ENCODE measurements at regions not wholly inside any gene's neighbourhood (a gene's known extent, or its start where the extent isn't known, plus 50 kb on each side); places are given as distances from the start of the nearest gene placed in this dataset.

DNA sequence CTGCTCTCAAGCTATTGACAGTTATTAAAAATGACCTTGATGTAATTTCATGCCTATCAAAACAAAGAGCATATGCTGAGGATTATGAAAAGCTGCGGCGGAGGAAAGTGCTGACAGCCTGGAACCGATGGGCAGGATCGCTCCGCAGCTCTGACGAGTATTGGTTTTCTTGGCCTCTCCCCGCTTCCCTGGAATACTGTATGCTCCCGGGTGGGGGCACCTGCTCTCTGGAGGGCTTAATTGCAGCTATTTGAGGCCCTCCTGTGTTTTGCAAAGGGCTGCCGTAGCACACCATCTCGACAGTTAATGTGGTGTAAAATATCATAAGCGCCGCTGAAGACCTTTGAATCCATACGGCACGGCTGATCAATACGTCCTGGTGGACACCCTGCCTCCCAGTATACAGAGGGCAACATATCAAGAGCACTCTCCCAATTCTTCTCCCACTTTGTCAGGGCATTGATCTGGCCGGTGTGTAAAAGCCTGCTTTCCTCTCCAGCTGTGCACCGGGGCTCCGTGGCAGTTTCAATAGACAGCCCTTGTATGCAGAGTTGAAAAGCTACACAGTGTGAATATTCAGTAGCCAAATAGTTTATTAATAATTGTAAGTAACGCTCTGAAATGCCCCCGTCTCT lies 662.4 kb downstream of the GALR1 start:
- DNase-seq (ENCODE audit: low read depth) = no peak

DNA sequence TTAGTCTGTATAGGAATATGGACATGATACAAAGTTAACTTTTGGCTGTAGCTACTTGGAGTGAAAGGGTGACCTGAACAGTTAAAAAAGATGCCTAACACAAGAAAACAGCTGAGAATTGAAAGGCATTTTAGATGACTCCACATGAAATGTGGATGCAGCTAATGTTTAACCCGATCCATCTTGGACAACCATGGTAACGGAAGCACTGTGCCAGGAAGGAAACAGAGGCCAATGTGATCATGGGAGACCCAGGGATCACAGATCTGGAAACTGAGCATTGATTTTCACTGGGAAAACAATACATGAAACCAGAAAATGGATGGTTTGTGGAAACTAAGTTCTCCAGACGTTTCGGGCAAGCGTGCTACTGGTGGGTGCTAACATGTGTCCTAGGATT lies 669.1 kb downstream of the GALR1 start:
- DNase-seq (ENCODE audit: low read depth) = no peak

DNA sequence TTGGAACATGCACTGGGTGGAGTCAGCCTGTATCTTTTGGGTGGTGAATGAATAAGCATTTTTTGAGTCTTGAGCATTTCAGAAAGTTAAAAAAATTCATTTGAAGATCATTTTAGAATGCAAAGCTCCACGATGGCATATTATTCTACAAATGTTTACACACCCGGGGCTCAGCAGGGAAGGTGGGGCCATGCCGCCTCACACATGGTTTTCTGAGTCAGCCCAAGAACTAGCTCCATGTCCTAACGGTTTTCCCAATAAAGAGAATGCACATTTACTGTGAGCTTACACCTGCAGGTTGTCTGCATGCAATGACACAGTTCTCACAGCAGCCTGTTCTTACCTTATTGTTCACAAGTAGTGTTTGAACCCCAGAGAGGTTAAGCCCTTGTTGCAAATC lies 670.3 kb downstream of the GALR1 start:
- DNase-seq (ENCODE audit: low read depth) = no peak

DNA sequence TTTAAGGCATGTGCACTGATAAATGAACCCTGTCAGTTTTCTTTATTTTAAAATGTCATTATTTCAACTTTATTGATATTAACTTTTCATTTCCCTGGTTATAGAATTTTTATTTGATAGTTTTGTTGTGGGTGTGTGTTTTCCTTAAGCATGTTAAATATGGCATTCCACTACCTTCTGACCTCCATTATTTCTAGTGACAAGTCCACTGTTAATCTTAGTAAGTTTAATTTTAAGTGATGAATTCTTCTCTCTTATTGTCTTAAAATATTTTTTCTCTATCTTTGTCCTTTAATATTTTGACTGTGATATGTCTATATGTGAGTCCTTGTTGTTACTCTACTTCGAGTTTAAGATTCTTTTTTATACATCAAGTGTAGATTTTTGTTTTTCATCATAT lies 685.7 kb downstream of the GALR1 start:
- DNase-seq (ENCODE audit: low read depth) = no peak

DNA sequence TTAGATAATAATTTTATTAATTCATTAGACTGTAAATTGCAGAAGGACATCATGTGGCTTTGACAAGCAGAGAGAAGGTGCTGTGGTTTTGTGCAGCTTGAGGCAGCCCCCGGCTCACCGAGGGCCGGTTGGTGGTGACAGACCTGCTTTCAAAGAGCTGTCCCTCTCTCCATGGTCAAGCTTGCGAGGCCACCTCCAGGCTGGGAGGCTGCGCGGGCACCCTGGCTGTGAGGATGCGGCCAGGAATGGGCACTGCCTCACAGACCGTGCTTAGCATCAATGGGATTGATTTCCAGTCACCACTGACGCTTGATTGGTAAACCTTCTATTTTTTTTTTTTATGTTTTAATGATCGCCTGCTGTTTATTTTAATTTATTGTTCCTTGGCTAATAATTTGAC lies 690.9 kb downstream of the GALR1 start:
- no peak for DNase-seq (ENCODE audit: low read depth)

DNA sequence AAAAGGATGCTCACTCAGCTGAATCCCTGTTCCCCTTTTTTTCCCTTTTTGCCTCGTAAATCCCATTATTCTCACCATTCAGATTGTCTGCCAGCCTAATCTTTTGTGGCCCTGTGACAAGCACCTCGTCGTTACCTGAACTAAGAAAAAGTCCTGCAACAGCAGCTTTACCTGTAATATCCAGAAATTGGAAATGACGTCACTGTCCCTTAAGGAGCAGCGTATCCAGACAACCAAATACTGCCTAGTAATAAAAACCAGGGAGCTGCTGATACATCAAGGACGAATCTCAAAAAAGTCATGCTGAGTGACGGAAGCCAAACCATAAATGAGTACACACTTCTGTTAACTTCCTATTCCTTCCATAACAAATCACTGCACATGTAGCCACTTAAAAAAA lies 694.9 kb downstream of the GALR1 start:
- DNase-seq (ENCODE audit: low read depth) = no peak

DNA sequence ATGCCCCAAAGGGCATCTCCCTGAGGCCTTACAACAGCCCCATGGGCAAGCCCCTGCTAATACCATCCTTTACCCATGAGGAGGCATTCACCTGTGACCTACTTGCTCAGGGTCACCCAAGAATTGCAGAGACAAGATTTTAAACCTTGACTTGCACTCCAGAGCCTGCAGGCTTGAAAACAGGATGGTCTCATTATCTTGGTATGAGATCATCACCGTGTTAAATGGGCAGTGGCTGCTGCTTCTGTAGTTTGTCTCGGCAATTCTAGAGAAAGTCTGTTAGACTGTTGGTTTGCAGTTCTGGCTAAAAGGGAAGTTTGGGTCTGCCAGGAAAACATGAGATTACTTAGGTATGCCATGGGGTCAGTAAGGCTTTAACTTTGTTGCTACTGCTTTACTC lies 698.9 kb downstream of the GALR1 start:
- DNase-seq (ENCODE audit: low read depth) = no peak

DNA sequence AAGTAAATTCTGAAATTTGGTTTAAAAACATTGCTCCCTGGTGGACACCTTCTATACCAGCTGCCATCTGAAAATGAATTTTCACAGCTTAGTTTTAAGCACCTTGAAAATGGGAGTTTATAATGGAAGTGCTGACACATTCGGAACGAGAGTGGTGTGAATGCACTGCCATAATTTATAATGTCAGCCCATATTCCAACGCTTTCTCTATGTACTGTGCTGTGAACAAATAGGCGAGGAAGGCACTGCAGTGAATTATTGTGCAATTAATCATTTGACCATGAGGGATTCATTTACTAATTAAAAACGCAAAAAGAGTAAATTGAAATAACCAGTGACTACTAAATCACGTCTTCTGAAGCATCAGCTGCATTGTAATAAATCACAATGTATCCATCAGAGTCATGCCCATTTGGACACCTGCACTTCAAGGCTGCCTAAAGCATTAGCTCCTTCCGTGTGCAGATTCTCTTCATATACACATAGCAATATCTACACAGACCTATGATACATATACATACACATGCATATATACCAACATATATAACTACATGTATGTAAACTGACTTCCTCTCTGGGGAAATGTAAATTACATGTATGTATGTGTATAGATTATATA lies 699.8 kb downstream of the GALR1 start:
- no peak for DNase-seq (ENCODE audit: low read depth)

DNA sequence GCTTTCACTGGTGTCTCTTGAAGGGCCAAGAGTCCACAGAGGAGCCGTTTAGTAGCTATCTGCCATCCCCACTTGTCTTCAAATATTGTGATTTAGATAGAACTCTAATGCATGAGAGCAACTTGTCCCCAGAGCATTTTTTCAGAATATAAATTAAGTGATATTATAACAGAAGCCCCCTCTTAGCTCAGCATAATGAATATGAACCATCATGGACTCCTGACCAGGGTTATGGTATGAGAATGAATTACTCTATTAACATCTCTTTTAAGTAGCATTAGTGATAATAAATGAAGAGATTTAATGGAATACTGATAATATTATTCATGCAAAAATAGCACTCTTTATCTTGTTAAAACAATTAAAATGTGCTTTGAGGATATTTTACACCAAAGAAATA lies 709.6 kb downstream of the GALR1 start:
- no peak for DNase-seq (ENCODE audit: low read depth)

DNA sequence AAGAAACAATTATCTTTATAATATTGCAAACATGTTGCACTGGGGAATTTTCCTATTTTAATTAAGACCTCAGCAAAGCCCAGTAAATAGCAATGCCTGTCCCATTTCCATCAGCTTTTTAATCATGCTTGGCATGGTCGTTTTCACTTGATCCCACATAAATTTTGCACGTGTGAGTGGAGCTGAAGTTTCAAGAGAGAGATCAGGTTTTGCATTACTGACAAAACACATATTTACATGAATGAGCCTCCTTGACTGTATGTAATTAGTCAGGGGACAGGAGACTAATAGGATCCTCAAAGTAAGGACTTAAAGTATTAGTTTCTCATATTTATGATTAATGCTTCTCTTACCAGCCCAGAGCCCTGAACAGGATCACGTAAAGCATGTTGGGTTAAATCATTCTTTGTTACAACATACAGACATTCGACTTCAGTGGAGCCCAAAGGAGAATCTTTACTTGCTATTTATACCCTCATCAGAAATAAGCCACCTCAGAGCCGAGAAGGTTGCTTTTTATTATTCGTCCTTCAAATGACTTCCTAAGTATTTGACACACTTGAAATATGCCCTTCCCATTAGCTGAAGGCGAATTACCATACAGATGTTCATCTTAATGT lies 711.3 kb downstream of the GALR1 start:
- DNase-seq (ENCODE audit: low read depth) = no peak

DNA sequence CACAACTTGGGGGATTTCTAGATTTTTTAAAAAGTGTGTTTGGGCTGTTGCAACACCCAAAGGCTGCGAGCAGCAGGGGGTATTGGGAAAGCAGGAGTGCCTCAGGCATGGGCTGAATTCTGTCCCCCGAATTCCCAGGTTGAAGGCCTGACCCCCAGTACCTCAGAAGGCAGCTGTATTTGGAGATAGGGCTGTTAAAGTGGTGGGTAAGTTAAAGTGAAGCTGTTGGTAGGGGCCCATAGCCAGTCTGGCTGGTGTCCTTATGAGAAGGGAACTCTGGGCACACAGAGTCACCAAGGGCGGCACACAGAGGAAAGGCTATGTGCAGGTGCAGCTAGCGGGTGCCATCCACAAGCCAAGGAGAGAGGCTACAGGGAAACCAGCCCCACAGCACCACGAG lies 717.4 kb downstream of the GALR1 start:
- no peak for DNase-seq (ENCODE audit: low read depth)

DNA sequence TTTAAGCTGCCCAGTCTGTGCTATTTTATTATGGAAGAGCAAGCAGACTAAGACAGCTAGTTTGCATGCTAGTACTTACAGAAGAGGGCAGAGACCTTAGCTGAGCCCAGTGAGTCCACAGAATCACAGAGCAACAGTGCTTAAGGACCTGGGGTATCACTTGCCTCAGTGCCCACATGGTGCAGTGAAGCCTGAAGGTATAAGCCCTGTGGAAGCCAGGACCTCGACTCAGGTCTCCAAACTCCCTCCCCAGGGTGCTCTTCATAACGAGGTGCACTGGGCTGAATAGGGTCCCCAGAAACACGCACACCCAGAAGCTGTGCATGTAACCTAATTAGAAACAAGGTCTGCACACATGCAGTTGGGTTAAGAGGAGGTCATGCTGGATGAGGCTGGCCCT lies 718.1 kb downstream of the GALR1 start:
- DNase-seq (ENCODE audit: low read depth) = no peak

DNA sequence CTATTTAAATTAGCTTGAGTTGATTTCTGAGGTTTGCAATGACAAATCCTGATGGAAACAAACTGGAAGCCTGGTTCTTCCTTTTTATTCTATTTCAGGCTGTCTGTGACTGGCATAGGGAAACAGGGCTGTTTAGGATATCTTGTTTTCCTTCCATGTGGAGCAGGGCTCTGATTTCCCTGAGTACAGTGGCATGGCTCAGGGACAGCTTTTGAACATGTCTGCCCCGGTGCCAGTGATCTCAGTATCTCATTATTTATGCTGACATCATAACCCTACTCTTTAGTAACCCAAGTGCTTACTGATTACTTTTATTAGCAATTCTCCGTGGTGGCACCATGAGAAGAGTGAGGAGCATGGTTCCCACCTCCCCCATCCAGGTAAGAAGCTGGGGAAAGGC lies 720.3 kb downstream of the GALR1 start:
- no peak for DNase-seq (ENCODE audit: low read depth)

DNA sequence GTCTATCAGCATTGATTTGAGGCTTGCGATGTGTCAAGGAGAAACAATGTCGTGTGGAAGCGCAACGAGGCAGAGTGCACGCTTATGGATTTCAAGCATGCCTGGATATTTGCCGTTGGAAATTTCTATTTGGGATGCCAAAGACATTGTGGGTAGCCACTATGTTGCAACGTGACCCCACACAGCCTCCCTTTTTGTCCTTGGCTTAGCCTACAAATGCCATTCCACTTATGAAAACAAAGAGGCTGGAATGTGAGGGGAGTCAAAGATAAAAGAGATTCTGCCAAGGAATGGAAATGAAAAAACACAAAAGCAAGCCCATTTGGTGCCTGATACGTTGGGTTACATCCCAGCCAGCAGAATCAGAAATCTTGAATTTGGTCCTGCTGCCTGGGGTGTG lies 721.2 kb downstream of the GALR1 start:
- no peak for DNase-seq (ENCODE audit: low read depth)

DNA sequence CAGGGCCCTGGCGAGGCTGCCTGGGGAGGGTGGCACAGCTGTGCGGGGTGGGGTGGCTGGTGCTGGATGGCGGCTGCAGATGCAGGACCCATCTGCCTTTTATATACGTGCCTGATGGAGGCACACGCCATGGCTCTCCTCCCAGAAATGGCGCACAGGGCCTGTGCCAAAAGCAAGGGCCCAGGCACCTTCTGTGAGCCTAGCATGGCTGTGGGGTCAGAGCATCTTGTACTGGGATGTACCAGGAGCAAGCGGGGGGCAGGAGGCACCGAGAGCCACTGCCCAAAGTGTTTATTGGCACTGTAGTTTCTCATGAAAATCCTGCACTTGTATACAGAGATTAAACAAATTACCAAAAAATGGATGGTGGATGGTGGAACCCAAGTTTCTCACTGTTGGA lies 724.1 kb downstream of the GALR1 start:
- no peak for DNase-seq (ENCODE audit: low read depth)

DNA sequence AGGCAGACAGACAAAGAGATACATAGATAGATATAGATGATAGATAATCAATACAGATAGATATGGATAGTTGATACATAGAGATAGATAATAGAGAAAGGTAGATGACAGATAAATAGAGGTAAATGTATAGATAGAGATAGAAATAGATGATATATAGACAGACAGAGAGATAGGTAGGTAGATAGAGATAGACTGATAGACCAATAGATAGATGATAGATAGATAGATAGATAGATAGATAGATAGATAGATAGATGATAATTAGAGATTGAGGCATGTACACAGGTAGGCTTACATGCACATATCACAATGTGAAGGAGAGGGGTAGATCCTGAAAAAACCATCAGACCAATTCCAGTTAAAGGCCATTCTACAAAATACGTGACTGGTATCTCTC lies 724.7 kb downstream of the GALR1 start:
- DNase-seq (ENCODE audit: low read depth) = no peak

DNA sequence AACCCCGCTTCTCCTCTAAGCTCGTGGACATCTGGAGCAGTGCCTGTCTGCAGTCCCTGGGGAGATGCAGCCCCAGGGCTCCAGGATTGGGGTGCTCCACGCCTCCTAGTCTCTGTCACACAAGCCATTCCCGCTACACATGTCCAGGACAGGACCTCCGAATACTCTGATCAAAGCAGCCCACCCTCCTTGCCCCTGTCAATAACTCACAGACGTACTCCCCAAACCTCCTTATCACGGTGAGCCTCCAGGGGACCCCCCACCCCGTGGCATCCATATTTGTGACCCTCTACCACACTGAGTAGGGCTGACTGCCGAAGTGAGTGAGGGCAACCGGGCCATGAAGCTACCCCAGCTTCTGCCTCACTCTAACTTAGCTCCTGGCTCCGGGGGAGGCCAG lies 727.7 kb downstream of the GALR1 start:
- no peak for DNase-seq (ENCODE audit: low read depth)

DNA sequence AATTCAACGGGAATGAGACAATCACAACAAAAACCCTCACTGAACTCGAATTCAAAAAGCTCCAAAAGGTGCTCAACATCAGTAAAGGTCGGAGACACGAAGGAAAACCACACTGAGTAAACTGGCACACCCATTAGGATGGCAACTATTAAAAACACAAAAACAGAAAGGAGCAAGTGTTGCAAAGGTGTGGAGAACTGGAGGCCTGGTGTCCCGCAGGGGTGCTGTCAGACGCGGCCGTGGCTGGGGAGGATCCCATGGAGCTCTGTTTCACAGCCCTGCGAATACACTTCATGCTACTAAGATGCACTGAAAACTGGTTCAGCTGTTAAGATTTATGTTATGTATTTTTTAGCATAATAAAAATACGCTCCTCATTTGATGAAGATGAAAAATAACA lies 730.6 kb downstream of the GALR1 start:
- DNase-seq (ENCODE audit: low read depth) = no peak

DNA sequence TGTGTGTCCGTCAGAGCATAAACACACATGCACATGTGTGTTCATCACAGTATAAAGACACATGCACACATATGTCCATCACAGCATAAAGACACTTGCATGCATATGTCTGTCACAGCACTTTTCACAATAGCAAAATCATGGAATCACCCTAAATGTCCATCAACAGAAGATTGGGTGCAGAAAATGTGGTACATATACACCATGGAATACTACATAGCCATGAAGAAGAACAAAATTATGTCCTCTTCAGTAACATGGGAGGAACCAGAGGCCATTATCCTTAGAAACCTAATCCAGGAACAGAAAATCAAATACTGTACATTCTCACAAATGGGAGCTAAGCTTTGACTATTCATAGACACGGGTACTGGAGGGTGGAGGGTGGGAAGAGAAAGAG lies 732.2 kb downstream of the GALR1 start:
- DNase-seq (ENCODE audit: low read depth) = no peak

DNA sequence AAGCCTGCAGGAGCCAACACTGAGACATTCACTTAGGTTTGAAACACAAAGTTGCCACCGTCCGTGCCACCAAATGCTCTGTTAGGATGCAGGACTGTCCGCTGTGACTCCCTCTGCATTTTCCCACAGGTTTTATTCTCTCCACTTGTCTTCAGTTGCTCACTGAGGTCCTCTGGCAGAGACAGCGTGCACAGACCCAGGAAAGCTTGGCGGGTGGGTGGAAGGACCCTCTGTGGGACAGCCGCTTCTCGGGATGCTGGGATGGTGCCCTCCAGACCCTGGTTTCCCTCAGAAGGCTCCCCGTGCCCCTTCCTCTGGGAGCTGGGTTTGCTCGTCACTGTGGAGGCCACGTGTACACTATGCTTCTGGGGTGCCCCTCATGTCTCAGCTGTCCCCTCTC lies 733.6 kb downstream of the GALR1 start:
- DNase-seq (ENCODE audit: low read depth) = no peak

DNA sequence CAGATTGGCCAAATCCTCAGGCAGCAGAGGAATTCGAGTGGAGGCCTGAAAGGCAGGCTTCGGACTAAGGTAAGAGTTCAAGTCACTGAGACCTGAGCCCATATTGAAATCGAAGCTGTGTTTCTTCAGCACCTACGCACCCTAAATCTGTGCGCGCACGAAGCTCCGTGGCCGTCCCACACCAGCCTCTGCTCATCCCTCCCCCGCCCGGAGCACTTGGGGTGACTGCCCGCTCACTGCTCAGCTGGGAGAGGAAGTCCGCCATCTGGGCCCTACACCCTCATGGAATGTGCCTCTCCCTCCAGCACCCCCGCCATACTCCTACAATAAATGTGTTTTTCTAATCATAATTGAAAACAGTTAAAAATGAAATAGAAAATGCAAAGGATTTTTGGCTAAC lies 734.5 kb downstream of the GALR1 start:
- DNase-seq (ENCODE audit: low read depth) = no peak

DNA sequence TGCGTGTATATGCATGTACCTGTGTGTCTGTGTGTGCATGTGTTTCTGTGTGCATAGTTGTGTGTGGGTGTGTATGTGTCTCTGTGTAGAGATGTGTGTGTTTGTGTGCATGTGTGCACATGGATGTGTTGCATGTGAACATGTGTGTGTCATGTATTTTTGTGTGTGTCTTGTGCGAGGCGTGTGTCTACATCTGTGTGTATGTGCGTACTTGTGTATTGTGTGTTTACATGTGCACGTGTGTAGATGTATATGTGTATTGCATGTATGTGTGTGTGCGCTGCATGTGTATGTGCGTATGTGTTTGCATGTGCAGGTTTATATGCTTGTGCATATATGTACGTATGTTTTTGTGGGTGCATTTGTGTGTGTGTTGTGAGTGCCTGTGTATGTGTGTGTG lies 735.2 kb downstream of the GALR1 start:
- no peak for DNase-seq (ENCODE audit: low read depth)

DNA sequence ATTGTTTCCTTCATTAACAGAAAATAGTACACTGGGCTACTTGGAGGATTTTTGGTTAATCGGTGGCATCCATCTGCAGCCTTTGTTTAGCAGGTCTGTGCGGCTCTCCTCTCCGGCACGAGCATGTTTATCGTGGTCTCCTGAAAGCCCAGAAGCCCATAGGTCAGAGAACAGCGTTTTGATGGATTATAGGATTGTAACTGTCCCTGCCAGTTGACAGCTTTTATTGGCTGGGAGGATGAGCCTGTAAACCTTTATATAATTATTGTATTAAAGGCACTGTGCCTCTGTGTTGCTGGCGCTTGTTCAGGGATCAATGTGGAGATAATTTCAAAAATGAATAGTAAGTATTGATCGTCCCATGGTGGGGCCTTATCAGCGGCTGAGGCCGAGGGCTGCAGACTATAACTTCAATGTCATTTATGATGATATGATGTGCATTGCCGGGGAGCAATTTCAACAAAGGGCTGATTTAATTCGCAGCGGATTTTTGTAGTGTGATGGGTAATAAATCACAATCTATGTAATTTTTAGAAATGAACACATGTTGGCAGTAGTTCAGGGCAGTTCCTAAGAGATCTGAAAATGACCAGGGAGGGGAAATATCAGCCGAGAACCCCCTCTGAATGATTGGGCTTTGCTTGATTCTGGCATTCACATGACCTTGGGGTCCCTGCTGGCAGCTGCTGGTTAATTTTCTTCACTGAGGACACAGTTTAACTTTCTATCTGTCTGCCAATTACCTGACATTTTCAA lies 736.1 kb downstream of the GALR1 start:
- no peak for DNase-seq (ENCODE audit: low read depth)

Data from activated gamma-delta T cell treated with anti-CD3 and anti-CD28 coated beads, Interleukin-2, amount 50 U/mL, for 16 hours (primary cell).